SK-N-SH treated with all-trans-retinoic acid at 6 μM for 48 hours (cell line): ENCODE measurements at regions not wholly inside any gene's neighbourhood (a gene's known extent, or its start where the extent isn't known, plus 50 kb on each side); places are given as distances from the start of the nearest gene placed in this dataset.

Source experiments
- CREB5 ChIP-seq: fragments of 250-450 bp; sonication (Bioruptor Pico); IDR thresholded peaks from 2 replicates; pipeline ENCODE4 v1.5.1; 2020; ENCODE audit warnings: low read depth, mild to moderate bottlenecking, moderate library complexity
- PATZ1 ChIP-seq: fragments of 250-450 bp; sonication (Bioruptor Pico); IDR thresholded peaks from 2 replicates; pipeline ENCODE4 v1.8.0; 2020; ENCODE audit warnings: mild to moderate bottlenecking, moderate library complexity, borderline replicate concordance
- POU6F1 ChIP-seq: fragments of 250-450 bp; sonication (Bioruptor Pico); IDR thresholded peaks from 2 replicates; pipeline ENCODE4 v1.8.0; 2021; ENCODE audit warnings: low read depth, mild to moderate bottlenecking, moderate library complexity, borderline replicate concordance

- TF ChIP-seq CREB5 (no peak), PATZ1 (CRISPR knock-in tag) (no peak), POU6F1 (CRISPR knock-in tag) (no peak)
These were observed 647.2 kb upstream of the FRG1 start for GRCh38 chr4:189293459-189293858.
